Glutamatergic neuron (in vitro differentiated cells): ENCODE measurements at regions not wholly inside any gene's neighbourhood (a gene's known extent, or its start where the extent isn't known, plus 50 kb on each side); places are given as distances from the start of the nearest gene placed in this dataset.

Source experiments
- DNase-seq: peaks from one replicate; pipeline ENCODE4 v3.0.0; 2022
- H3K27ac Mint-ChIP-seq: one replicate; pipeline ENCODE4 v1.8.0; 2020; ENCODE audit warnings: mild to moderate bottlenecking, mixed read lengths, inconsistent platforms; ENCODE audit not compliant: unreplicated experiment
- H3K27me3 Mint-ChIP-seq: one replicate; pipeline ENCODE4 v1.8.0; 2020; ENCODE audit warnings: mild to moderate bottlenecking, moderate library complexity, mixed read lengths, inconsistent platforms; ENCODE audit not compliant: unreplicated experiment
- H3K36me3 Mint-ChIP-seq: one replicate; pipeline ENCODE4 v1.8.0; 2020; ENCODE audit warnings: mild to moderate bottlenecking, mixed read lengths, inconsistent platforms; ENCODE audit not compliant: unreplicated experiment
- H3K4me1 Mint-ChIP-seq: one replicate; pipeline ENCODE4 v1.8.0; 2020; ENCODE audit warnings: mild to moderate bottlenecking, low read depth, mixed read lengths, inconsistent platforms; ENCODE audit not compliant: unreplicated experiment
- H3K4me3 Mint-ChIP-seq: one replicate; pipeline ENCODE4 v1.8.0; 2020; ENCODE audit warnings: mild to moderate bottlenecking, mixed read lengths, inconsistent platforms; ENCODE audit not compliant: unreplicated experiment
- H3K9me3 Mint-ChIP-seq: one replicate; pipeline ENCODE4 v1.8.0; 2020; ENCODE audit warnings: mild to moderate bottlenecking, moderate library complexity, mixed read lengths, inconsistent platforms; ENCODE audit not compliant: unreplicated experiment
- TF ChIP-seq, protein P1 (sequence below): fragments of 200-600 bp; sonication (generic); IDR thresholded peaks from one replicate; pipeline ENCODE4 v1.5.0; 2021; ENCODE audit not compliant: partially characterized antibody, unreplicated experiment

DNA sequence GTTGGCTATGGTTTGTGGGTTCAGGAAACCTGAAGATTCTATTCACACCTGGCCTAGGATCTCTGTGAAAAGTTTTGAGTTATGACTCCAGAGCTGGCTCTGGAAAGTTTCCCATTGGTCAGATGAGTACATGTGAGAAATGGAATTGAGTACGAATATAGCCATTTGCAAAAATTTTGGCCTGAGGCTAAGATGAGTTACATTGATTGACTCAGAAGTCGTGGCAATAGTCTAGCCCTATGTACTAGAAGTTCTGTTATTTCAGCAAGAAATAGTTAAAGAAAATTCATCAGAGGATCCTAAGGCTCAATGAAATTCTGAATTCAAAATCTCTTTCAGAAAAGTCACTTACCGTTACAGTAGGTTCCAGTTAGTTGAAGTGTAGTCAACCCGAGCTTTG lies 109.9 kb downstream of the PTCSC3 start:
- TF ChIP-seq, protein P1, sequence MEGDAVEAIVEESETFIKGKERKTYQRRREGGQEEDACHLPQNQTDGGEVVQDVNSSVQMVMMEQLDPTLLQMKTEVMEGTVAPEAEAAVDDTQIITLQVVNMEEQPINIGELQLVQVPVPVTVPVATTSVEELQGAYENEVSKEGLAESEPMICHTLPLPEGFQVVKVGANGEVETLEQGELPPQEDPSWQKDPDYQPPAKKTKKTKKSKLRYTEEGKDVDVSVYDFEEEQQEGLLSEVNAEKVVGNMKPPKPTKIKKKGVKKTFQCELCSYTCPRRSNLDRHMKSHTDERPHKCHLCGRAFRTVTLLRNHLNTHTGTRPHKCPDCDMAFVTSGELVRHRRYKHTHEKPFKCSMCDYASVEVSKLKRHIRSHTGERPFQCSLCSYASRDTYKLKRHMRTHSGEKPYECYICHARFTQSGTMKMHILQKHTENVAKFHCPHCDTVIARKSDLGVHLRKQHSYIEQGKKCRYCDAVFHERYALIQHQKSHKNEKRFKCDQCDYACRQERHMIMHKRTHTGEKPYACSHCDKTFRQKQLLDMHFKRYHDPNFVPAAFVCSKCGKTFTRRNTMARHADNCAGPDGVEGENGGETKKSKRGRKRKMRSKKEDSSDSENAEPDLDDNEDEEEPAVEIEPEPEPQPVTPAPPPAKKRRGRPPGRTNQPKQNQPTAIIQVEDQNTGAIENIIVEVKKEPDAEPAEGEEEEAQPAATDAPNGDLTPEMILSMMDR: no peak
- no peaks in the 10 kb centered on the region for H3K4me1 Mint-ChIP-seq
- no peaks in the 10 kb centered on the region for H3K36me3 Mint-ChIP-seq
- no peak for DNase-seq
- no peaks in the 10 kb centered on the region for H3K27me3 Mint-ChIP-seq
- no peaks in the 10 kb centered on the region for H3K9me3 Mint-ChIP-seq
- H3K27ac Mint-ChIP-seq: no peak overlapping the region
- no peak overlapping the region for H3K4me3 Mint-ChIP-seq

DNA sequence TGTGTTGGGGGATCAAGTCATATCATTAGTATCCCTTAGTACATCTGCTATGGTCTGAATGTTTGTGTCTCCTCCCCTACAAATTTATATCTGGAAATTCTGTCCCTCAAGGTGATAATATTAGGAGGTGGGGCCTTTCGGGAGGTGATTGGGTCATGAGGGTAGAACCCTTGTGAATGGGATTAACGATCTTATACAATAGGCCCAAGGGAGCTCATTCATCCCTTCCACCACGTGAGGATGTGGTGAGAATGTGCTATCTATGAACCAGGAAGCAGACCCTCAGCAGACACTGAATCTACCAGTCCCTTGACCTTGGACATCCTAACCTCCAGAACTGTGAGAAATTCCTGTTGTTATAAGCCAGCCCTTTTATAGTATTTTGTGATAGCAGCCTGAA lies 110.7 kb downstream of the PTCSC3 start:
- no peak for DNase-seq
- no peaks in the 10 kb centered on the region for H3K4me1 Mint-ChIP-seq
- no peaks in the 10 kb centered on the region for H3K27me3 Mint-ChIP-seq
- no peaks in the 10 kb centered on the region for H3K9me3 Mint-ChIP-seq
- no peak overlapping the region for H3K4me3 Mint-ChIP-seq
- no peak overlapping the region for H3K27ac Mint-ChIP-seq
- TF ChIP-seq, protein P1: no peak
- H3K36me3 Mint-ChIP-seq: no peaks in the 10 kb centered on the region

DNA sequence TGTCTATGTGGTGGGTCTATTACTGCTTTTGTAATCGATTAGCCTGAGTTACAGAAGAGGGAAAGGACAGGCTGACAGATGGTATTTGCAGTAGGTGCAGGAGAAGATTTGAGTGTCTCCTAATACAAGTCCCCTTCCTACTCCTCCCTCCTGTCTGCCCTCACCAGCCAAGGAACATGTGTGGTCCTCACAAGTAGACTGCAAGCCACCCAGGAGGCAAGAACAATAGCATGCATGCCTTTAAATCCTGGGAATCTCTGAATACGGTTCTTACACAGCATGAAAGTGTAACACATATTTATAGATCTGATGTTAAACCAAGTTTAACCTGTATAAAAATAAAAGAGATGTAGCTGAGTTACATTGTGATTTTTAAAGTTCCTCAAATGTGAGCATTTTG lies 117.0 kb downstream of the PTCSC3 start:
- DNase-seq: no peak
- H3K36me3 Mint-ChIP-seq: no peaks in the 10 kb centered on the region
- H3K9me3 Mint-ChIP-seq: no peaks in the 10 kb centered on the region
- no peaks in the 10 kb centered on the region for H3K27me3 Mint-ChIP-seq
- TF ChIP-seq, protein P1: no peak
- H3K27ac Mint-ChIP-seq: no peak overlapping the region
- no peaks in the 10 kb centered on the region for H3K4me1 Mint-ChIP-seq
- no peak overlapping the region for H3K4me3 Mint-ChIP-seq

DNA sequence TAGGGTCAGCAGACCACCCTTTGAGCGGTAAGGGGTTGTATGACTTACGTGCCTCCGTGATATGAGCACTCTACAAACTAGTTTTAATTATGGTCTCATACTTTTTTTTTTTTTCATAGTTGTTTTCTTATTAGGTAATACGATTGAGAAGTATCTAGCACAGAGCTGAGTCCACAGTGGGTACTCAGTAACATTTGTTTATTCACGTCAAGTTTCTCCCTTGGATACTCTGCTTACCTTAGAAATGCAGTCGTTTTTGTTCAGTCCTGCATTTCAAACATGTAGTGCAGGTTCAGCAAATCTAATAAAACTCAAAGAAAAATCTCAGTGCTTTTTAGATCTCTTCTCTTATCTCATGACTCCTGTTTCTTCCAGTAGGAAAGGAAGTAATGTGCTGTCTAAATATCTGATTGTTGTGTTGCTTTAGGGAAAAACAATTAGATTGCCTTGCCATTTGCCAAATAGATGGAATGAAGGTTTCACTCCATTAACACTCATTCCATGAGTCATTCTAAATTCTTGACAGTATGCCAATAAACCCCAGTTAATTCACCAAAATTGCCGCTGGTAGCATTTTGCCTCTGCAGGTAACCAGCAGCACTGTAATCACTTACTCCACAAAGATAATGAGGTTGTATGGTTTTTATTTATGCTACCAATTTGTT lies 118.9 kb downstream of the PTCSC3 start:
- H3K27me3 Mint-ChIP-seq: no peaks in the 10 kb centered on the region
- no peaks in the 10 kb centered on the region for H3K9me3 Mint-ChIP-seq
- no peak for DNase-seq
- no peaks in the 10 kb centered on the region for H3K4me1 Mint-ChIP-seq
- TF ChIP-seq, protein P1: no peak
- H3K27ac Mint-ChIP-seq: no peak overlapping the region
- H3K36me3 Mint-ChIP-seq: no peaks in the 10 kb centered on the region
- H3K4me3 Mint-ChIP-seq: no peak overlapping the region

DNA sequence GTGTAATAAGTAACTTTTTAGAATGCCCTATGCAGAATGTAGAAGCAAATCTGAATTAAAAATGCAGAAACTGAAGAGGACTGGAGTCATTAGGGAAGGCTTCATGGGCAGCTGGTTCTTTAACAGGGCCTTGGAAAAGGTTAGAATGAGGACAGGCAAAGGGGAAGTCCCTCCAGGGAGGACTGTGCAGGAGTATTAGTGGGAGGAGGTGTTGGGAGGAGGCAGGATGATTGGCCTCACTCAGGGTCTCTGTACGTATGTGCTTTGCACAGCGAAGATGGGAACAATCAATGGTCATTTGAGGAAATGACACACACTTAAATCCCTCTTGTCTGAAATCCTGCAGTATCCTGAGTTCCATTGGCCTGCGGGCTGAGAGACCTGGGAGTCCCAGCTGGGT lies 119.7 kb downstream of the PTCSC3 start:
- Mint-ChIP-seq H3K27me3 (no peaks in the 10 kb centered on the region), H3K27ac (no peak overlapping the region)

More for the DNA sequence above, 119.7 kb downstream of the PTCSC3 start:
- Mint-ChIP-seq H3K9me3 (no peaks in the 10 kb centered on the region), H3K4me1 (no peaks in the 10 kb centered on the region), H3K4me3 (no peak overlapping the region), H3K36me3 (no peaks in the 10 kb centered on the region)
- no peak for DNase-seq
- TF ChIP-seq, protein P1: no peak
